K562 (cell line): ENCODE measurements at regions not wholly inside any gene's neighbourhood (a gene's known extent, or its start where the extent isn't known, plus 50 kb on each side); places are given as distances from the start of the nearest gene placed in this dataset.

ENCODE experiments used
- ATF6 ChIP-seq: sonication (generic); formaldehyde crosslinking; IDR thresholded peaks from 2 replicates; pipeline ENCODE4 v1.4.0; 2020; ENCODE audit warnings: mild to moderate bottlenecking, missing genetic modification reagents
- BCOR ChIP-seq: fragments of 450-650 bp; IDR thresholded peaks from 2 replicates; pipeline ENCODE4 v1.6.1; 2016
- CTCFL ChIP-seq: IDR thresholded peaks from 2 replicates; pipeline ENCODE4 v1.6.1; 2011; ENCODE audit warnings: borderline replicate concordance, low read depth, mild to moderate bottlenecking, moderate library complexity, low read length; ENCODE audit not compliant: insufficient read depth, poor library complexity, severe bottlenecking
- DDX20 ChIP-seq: fragments of 450-650 bp; IDR thresholded peaks from 2 replicates; pipeline ENCODE4 v1.6.1; 2016; ENCODE audit warnings: missing genetic modification characterization, low read depth, mild to moderate bottlenecking, missing compliant biosample characterization, moderate library complexity
- MAFK ChIP-seq: IDR thresholded peaks from 2 replicates; pipeline ENCODE4 v1.6.1; 2011; ENCODE audit warnings: low read length, improper control_type of control experiment
- TFAP4 ChIP-seq: sonication (generic); formaldehyde crosslinking; IDR thresholded peaks from 2 replicates; pipeline ENCODE4 v1.8.0; 2022; ENCODE audit warnings: missing genetic modification reagents, mild to moderate bottlenecking, moderate library complexity, borderline replicate concordance
- U2AF1 ChIP-seq: fragments of 200-400 bp; formaldehyde crosslinking; optimal IDR thresholded peaks from 2 replicates; pipeline ENCODE3; 2017; ENCODE audit warnings: mild to moderate bottlenecking, low read depth, low read length, moderate library complexity
- ZNF253 ChIP-seq: fragments of 250-450 bp; sonication (Bioruptor Pico); conservative IDR thresholded peaks from 2 replicates; pipeline ENCODE4 v1.6.1; 2021; ENCODE audit warnings: mild to moderate bottlenecking
- ZNF436 ChIP-seq: fragments of 250-450, 450-650 bp; sonication (Bioruptor Pico); formaldehyde crosslinking; IDR thresholded peaks from 2 replicates; pipeline ENCODE4 v1.7.0; 2020; ENCODE audit warnings: mild to moderate bottlenecking
- ZNF445 ChIP-seq: fragments of 250-450 bp; sonication (Bioruptor Pico); IDR thresholded peaks from 2 replicates; pipeline ENCODE4 v1.4.0; 2020; ENCODE audit warnings: low read depth, mild to moderate bottlenecking, moderate library complexity
- ZNF75A ChIP-seq: fragments of 450-650 bp; formaldehyde crosslinking; IDR thresholded peaks from 2 replicates; pipeline ENCODE4 v1.4.0; 2020; ENCODE audit warnings: mild to moderate bottlenecking

DNA sequence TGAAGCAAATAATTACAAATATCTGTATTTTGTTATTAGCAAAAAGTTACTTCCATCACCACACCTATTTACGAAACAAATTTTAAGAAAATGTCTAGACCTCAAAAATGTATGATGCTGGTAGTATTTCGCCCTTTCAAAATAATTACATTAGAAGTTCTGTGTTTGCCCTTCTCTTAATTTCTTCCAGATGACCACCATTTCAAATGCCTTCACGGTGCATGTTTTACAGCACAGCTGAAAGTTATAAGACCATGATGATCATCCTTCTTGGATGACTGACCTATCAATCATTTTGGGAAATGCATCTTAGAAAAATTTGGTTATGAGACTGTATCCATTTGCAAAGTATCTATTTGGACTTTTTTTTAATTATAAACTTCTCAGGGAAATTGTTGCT, 390.8 kb downstream of the SLITRK6 start (continued):
- TF ChIP-seq ATF6 (CRISPR knock-in tag) = no peak
- TF ChIP-seq CTCFL = no peak
- TF ChIP-seq MAFK = no peak
- TF ChIP-seq U2AF1 = no peak
- no peak for TF ChIP-seq ZNF445 (CRISPR knock-in tag)
- TF ChIP-seq ZNF75A (CRISPR knock-in tag) = no peak
- TF ChIP-seq ZNF436 = no peak
- no peak for TF ChIP-seq BCOR
- TF ChIP-seq DDX20 (tag) = no peak
- no peak for TF ChIP-seq TFAP4
- no peak for TF ChIP-seq ZNF253 (CRISPR knock-in tag)
